ENCODE measurements at regions not wholly inside any gene's neighbourhood (a gene's known extent, or its start where the extent isn't known, plus 50 kb on each side); places are given as distances from the start of the nearest gene placed in this dataset.

DNA sequence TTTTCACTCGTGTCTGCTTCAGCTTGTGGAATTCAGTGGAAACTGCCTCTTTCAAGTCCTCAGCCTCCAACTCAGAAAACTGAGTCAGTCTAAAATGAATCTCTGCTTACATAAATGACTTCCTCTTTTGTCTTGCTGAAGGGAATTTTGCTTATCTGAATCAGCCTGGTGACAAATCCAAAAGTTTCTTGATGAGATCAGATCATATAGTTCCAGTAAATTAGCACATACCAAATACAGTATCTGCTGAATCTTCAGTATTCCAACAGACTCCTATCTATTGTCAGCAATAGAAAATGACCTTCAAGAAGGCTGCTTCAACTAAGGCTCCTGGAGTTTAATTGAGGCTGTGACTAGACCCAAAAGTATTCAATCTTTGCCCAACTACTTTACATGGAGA, 290.0 kb downstream of the MZT1 start:
- Histone ChIP-seq H3F3A (ENCODE audit: insufficient read depth, low read length) (no peaks in the 10 kb centered on the region), H2AFZ (ENCODE audit: low read length) (no peak overlapping the region), H3K9me3 (replicated peaks; ENCODE audit: insufficient read depth, low read length) (no peaks in the 10 kb centered on the region), H3K79me2 (ENCODE audit: low read length) (no peaks in the 10 kb centered on the region), H4K20me1 (ENCODE audit: insufficient read depth, low read length) (no peaks in the 10 kb centered on the region), H3K36me3 (replicated peaks; ENCODE audit: insufficient read depth, low read length) (no peaks in the 10 kb centered on the region), H3K4me1 (ENCODE audit: low read length) (no peaks in the 10 kb centered on the region), H3K27ac (ENCODE audit: low read length) (no peak overlapping the region), H3K4me3 (ENCODE audit: low read length) (no peak overlapping the region), H3K9ac (ENCODE audit: low read length) (no peak overlapping the region), H3K27me3 (replicated peaks; ENCODE audit: insufficient read depth, low read length) (no peaks in the 10 kb centered on the region), H3K4me2 (ENCODE audit: low read depth, low read length) (no peak overlapping the region), H3K9me2 (replicated peaks; ENCODE audit: insufficient read depth, low read length) (no peaks in the 10 kb centered on the region)
- TF ChIP-seq EZH2 (optimal IDR thresholded peaks at IDR 0.05; ENCODE audit: low read depth, low read length) (no peak), EZH2phosphoT487 (IDR thresholded peaks at IDR 0.05; ENCODE audit: low read length) (no peak)
- TF ChIP-seq, protein P1, sequence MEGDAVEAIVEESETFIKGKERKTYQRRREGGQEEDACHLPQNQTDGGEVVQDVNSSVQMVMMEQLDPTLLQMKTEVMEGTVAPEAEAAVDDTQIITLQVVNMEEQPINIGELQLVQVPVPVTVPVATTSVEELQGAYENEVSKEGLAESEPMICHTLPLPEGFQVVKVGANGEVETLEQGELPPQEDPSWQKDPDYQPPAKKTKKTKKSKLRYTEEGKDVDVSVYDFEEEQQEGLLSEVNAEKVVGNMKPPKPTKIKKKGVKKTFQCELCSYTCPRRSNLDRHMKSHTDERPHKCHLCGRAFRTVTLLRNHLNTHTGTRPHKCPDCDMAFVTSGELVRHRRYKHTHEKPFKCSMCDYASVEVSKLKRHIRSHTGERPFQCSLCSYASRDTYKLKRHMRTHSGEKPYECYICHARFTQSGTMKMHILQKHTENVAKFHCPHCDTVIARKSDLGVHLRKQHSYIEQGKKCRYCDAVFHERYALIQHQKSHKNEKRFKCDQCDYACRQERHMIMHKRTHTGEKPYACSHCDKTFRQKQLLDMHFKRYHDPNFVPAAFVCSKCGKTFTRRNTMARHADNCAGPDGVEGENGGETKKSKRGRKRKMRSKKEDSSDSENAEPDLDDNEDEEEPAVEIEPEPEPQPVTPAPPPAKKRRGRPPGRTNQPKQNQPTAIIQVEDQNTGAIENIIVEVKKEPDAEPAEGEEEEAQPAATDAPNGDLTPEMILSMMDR (IDR thresholded peaks at IDR 0.05; ENCODE audit: low read length), result no peak
- no peak for DNase-seq

DNA sequence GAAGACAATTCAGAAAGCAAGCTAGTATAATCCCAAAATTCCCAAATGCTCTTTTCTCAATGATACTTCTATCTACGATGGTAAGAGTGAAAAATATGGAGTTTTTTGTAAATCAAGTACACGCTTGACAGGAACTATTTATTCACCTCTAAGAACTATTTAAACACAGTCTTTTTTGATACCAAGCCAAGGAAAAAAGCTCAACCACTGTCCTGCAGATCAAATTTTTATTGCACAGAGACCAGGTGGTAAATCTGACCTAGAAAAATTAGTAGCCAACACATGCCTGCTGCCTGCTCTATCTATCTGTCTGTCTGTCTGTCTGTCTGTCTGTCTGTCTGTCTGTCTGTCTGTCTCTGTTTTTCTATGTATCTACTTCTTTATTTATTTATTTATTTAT, 292.2 kb downstream of the MZT1 start:
- no peak for DNase-seq
- Histone ChIP-seq H4K20me1 (ENCODE audit: insufficient read depth, low read length) (no peaks in the 10 kb centered on the region), H3K4me2 (ENCODE audit: low read depth, low read length) (no peak overlapping the region), H3K4me1 (ENCODE audit: low read length) (no peaks in the 10 kb centered on the region), H3K9ac (ENCODE audit: low read length) (no peak overlapping the region), H3K9me2 (replicated peaks; ENCODE audit: insufficient read depth, low read length) (no peaks in the 10 kb centered on the region), H3K9me3 (replicated peaks; ENCODE audit: insufficient read depth, low read length) (no peaks in the 10 kb centered on the region), H3K27me3 (replicated peaks; ENCODE audit: insufficient read depth, low read length) (no peaks in the 10 kb centered on the region), H2AFZ (ENCODE audit: low read length) (no peak overlapping the region), H3K36me3 (replicated peaks; ENCODE audit: insufficient read depth, low read length) (no peaks in the 10 kb centered on the region), H3K79me2 (ENCODE audit: low read length) (no peaks in the 10 kb centered on the region), H3K27ac (ENCODE audit: low read length) (no peak overlapping the region), H3F3A (ENCODE audit: insufficient read depth, low read length) (no peaks in the 10 kb centered on the region), H3K4me3 (ENCODE audit: low read length) (no peak overlapping the region)
- TF ChIP-seq EZH2phosphoT487 (IDR thresholded peaks at IDR 0.05; ENCODE audit: low read length), result no peak
- no peak for TF ChIP-seq EZH2 (optimal IDR thresholded peaks at IDR 0.05; ENCODE audit: low read depth, low read length)
- TF ChIP-seq, protein P1 (IDR thresholded peaks at IDR 0.05; ENCODE audit: low read length), result no peak

DNA sequence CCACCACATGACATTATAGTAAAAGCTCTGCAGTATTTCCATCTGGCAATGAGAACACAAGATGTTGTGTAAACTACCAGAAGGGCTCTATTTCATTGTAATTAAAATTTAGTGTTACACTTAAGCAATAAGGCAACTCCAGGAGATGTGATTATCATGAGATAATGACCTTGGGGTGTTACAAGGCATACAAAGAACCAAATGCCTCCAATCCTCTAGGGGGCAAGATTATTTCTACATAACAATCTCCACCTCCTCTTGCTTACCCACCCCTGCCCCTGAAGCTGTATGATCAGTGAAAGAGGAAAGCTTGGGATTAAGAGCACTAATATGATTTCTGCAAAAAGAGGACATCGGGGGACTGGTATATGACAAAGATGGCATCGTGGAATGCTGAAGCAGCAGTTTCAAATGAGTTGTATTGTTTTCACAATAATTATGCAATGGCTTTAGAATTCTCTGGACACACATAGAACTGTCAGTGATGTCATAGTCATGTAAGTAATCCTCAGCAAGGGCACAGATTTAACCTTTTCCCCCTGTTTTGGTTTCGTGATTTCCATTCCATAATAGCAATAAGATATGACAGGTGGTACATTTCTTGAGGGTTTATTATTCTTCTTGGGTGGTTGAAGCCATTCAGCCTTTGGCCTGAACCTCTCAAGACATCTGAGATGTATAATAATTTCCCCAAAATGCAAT, 295.3 kb downstream of the MZT1 start:
- Histone ChIP-seq H4K20me1 (ENCODE audit: insufficient read depth, low read length) (no peaks in the 10 kb centered on the region), H3K4me1 (ENCODE audit: low read length) (no peaks in the 10 kb centered on the region), H2AFZ (ENCODE audit: low read length) (no peak overlapping the region), H3K36me3 (replicated peaks; ENCODE audit: insufficient read depth, low read length) (no peaks in the 10 kb centered on the region), H3K4me3 (ENCODE audit: low read length) (no peak overlapping the region), H3K27me3 (replicated peaks; ENCODE audit: insufficient read depth, low read length) (no peaks in the 10 kb centered on the region), H3K9me2 (replicated peaks; ENCODE audit: insufficient read depth, low read length) (no peaks in the 10 kb centered on the region), H3F3A (ENCODE audit: insufficient read depth, low read length) (no peaks in the 10 kb centered on the region), H3K79me2 (ENCODE audit: low read length) (no peaks in the 10 kb centered on the region), H3K27ac (ENCODE audit: low read length) (no peak overlapping the region), H3K9me3 (replicated peaks; ENCODE audit: insufficient read depth, low read length) (no peaks in the 10 kb centered on the region), H3K9ac (ENCODE audit: low read length) (no peak overlapping the region), H3K4me2 (ENCODE audit: low read depth, low read length) (no peak overlapping the region)
- no peak for DNase-seq
- TF ChIP-seq, protein P1 (IDR thresholded peaks at IDR 0.05; ENCODE audit: low read length), result no peak
